KMS-11 (cell line): ENCODE measurements at regions not wholly inside any gene's neighbourhood (a gene's known extent, or its start where the extent isn't known, plus 50 kb on each side); places are given as distances from the start of the nearest gene placed in this dataset.

Experiments
- H2AFZ ChIP-seq: fragments of 200-600 bp; sonication (generic); 2 replicates; pipeline ENCODE4 v1.6.1; 2016; ENCODE audit warnings: antibody characterized with exemption, mixed run types, low read depth
- H3K27ac ChIP-seq: fragments of 200-600 bp; sonication (generic); 2 replicates; pipeline ENCODE4 v1.6.1; 2016; ENCODE audit warnings: mild to moderate bottlenecking, mixed run types
- H3K27me3 ChIP-seq: fragments of 200-600 bp; sonication (generic); 2 replicates; pipeline ENCODE4 v1.6.1; 2017; ENCODE audit warnings: mild to moderate bottlenecking, low read depth, mixed run types, moderate library complexity; ENCODE audit not compliant: insufficient read depth
- H3K36me3 ChIP-seq: fragments of 200-600 bp; sonication (generic); 2 replicates; pipeline ENCODE4 v1.6.1; 2017; ENCODE audit warnings: mild to moderate bottlenecking, mixed run types; ENCODE audit not compliant: insufficient read depth
- H3K4me1 ChIP-seq: fragments of 200-600 bp; sonication (generic); 2 replicates; pipeline ENCODE4 v1.6.1; 2016; ENCODE audit warnings: mild to moderate bottlenecking, low read depth, mixed run types; ENCODE audit not compliant: poor library complexity, severe bottlenecking
- H3K4me2 ChIP-seq: fragments of 200-600 bp; sonication (generic); 2 replicates; pipeline ENCODE4 v1.7.0; 2016; ENCODE audit warnings: mild to moderate bottlenecking, mixed run types
- H3K4me3 ChIP-seq: fragments of 200-600 bp; sonication (generic); IDR thresholded peaks from 2 replicates; pipeline ENCODE4 v1.6.1; 2017; ENCODE audit warnings: low read depth, low read length, mixed read lengths; ENCODE audit not compliant: insufficient read depth
- H3K79me2 ChIP-seq: fragments of 200-600 bp; sonication (generic); 2 replicates; pipeline ENCODE4 v1.6.1; 2016; ENCODE audit warnings: low read depth, mixed run types; ENCODE audit not compliant: insufficient read depth
- H3K9ac ChIP-seq: fragments of 200-600 bp; sonication (generic); 2 replicates; pipeline ENCODE4 v1.6.1; 2016; ENCODE audit warnings: mild to moderate bottlenecking, mixed run types
- H4K20me1 ChIP-seq: fragments of 200-600 bp; sonication (generic); 2 replicates; pipeline ENCODE4 v1.6.1; 2016; ENCODE audit warnings: mild to moderate bottlenecking, mixed run types; ENCODE audit not compliant: insufficient read depth
- TF ChIP-seq, protein P1 (sequence below): fragments of 200-600 bp; sonication (generic); conservative IDR thresholded peaks from 2 replicates; pipeline ENCODE4 v1.6.1; 2017; ENCODE audit warnings: low read depth, mild to moderate bottlenecking, antibody characterized with exemption, low read length, moderate library complexity, mixed read lengths

DNA sequence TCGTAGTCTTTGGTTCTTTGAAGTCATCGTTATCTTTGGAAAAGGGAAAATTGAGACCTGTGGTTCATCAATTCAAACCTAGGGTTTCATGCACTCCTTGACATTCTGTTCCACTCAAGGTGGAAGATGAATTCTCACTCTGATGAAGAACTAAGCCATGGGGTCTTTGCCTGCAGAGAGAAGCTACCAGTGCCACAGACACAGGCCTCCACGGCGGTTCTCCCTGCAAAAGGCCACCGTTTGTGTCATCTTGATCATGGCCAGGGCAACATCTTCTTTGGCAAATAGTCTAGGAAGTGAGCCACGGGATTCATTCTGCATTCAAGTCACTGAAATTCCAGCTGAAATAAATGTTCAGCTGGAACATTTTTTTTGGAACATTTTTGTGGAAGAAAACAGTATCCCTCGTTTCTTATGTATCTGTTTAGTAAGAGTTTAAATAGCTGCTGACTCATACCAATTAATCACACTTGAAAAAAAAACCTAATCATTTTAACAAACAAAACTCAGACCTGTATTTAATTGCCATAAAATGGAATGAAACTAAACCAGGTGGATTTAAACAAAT is 206.0 kb upstream of the FOXQ1 start:
- H3K4me3 ChIP-seq: no peak overlapping the region
- no peak overlapping the region for H2AFZ ChIP-seq
- TF ChIP-seq, protein P1, sequence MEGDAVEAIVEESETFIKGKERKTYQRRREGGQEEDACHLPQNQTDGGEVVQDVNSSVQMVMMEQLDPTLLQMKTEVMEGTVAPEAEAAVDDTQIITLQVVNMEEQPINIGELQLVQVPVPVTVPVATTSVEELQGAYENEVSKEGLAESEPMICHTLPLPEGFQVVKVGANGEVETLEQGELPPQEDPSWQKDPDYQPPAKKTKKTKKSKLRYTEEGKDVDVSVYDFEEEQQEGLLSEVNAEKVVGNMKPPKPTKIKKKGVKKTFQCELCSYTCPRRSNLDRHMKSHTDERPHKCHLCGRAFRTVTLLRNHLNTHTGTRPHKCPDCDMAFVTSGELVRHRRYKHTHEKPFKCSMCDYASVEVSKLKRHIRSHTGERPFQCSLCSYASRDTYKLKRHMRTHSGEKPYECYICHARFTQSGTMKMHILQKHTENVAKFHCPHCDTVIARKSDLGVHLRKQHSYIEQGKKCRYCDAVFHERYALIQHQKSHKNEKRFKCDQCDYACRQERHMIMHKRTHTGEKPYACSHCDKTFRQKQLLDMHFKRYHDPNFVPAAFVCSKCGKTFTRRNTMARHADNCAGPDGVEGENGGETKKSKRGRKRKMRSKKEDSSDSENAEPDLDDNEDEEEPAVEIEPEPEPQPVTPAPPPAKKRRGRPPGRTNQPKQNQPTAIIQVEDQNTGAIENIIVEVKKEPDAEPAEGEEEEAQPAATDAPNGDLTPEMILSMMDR: no peak
- no peak overlapping the region for H3K4me2 ChIP-seq
- no peak overlapping the region for H3K27ac ChIP-seq
- H3K27me3 ChIP-seq: no peaks in the 10 kb centered on the region
- H3K79me2 ChIP-seq: no peaks in the 10 kb centered on the region
- no peaks in the 10 kb centered on the region for H3K36me3 ChIP-seq
- no peak overlapping the region for H3K9ac ChIP-seq
- no peaks in the 10 kb centered on the region for H4K20me1 ChIP-seq
- no peaks in the 10 kb centered on the region for H3K4me1 ChIP-seq

DNA sequence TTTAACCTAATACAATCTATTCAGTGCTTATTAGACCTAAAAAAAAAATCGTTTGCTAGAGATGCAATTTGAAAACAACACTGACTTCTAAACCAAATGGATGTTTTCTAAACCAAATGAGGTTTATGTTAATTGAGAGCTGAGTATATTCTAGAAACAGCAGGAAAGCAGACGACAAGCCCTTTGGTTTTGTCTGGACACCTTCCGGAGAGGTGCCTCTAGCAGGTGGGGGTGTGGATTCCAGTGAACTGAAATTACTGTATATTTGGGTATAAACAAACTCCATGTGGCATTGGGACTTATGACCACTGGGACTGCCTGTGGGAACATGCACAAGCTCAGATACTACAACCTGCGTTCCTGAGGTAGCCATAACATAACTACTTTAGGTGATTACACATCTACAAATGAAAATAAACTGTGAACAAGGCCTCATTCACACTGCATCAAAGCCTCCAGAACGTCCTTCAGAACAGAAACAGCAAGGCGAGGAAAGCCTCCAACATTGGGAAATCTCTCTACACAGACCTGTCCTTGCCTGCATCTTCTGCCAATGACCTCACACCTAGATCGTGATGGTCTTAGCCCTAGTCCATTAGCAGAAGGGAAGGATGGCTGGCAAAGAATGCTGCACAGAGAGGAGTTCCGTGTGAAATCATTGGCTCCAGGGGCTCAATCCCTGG is 206.8 kb upstream of the FOXQ1 start:
- Histone ChIP-seq H3K4me2 (no peak overlapping the region), H3K79me2 (no peaks in the 10 kb centered on the region), H3K27ac (no peak overlapping the region), H3K4me1 (no peaks in the 10 kb centered on the region), H3K27me3 (no peaks in the 10 kb centered on the region), H3K9ac (no peak overlapping the region), H2AFZ (no peak overlapping the region), H3K36me3 (no peaks in the 10 kb centered on the region), H4K20me1 (no peaks in the 10 kb centered on the region), H3K4me3 (no peak overlapping the region)
- TF ChIP-seq, protein P1: no peak

DNA sequence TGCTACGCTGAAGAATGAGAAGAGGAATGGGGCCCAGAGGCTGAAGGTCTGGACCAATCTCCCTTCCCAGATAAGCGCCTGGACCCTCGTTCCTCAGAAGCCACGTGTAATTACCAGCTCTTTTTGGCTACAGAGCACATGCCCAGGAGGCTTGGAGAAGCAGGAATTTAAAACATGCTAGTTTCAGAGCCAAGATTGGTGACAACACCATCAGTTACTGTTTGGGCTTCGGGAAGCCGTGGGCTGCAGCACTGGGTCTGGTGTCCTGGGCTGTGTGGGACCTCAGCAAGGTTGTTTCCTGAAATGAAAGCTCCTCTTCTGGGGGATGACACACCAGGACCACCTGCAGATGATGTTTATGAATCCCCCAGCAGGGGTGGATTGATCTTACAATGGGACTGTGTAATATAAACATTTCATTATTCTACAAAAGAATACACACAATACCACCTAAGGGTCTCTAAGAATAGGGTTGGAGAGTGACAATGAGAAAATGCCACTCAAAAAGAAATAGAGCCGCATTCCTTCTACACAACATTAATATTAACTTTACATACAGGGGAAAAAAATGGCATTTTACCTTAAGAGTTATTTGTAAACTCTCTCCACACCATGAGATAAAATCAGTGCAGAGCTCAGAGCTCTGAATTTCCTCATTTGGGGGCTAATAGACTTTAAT is 207.8 kb upstream of the FOXQ1 start:
- no peak overlapping the region for H3K4me2 ChIP-seq
- no peaks in the 10 kb centered on the region for H3K27me3 ChIP-seq
- no peak overlapping the region for H2AFZ ChIP-seq
- TF ChIP-seq, protein P1: no peak
- no peaks in the 10 kb centered on the region for H3K4me1 ChIP-seq
- H3K36me3 ChIP-seq: no peaks in the 10 kb centered on the region
- no peak overlapping the region for H3K4me3 ChIP-seq
- no peaks in the 10 kb centered on the region for H3K79me2 ChIP-seq
- no peak overlapping the region for H3K9ac ChIP-seq
- H3K27ac ChIP-seq: no peak overlapping the region
- H4K20me1 ChIP-seq: no peaks in the 10 kb centered on the region

DNA sequence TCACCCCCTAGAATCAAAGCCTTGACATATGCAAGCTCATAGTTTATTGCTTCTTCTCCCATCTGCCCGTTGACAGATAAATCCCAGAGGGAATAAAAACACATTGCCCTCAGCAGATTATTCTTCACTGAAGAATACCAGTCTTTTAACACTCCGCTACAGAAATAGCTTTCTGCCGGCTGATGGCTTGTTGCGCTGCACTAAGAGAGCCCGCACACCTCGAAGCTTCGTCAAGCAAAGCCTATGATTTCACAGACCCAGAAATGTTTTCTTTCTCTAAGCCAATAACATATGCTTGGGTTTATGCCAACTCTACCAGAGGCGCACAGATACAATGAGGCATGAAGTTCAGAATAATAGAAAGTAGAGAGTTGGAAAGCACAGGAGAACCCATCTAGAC is 208.9 kb upstream of the FOXQ1 start:
- no peak overlapping the region for H3K9ac ChIP-seq
- H3K27me3 ChIP-seq: no peaks in the 10 kb centered on the region

More for the DNA sequence above, 208.9 kb upstream of the FOXQ1 start:
- no peak overlapping the region for H2AFZ ChIP-seq
- TF ChIP-seq, protein P1: no peak
- no peaks in the 10 kb centered on the region for H3K36me3 ChIP-seq
- no peaks in the 10 kb centered on the region for H4K20me1 ChIP-seq
- H3K4me1 ChIP-seq: no peaks in the 10 kb centered on the region
- no peaks in the 10 kb centered on the region for H3K79me2 ChIP-seq
- H3K4me3 ChIP-seq: no peak overlapping the region
- H3K27ac ChIP-seq: no peak overlapping the region
- H3K4me2 ChIP-seq: no peak overlapping the region
